ENCODE measurements at regions not wholly inside any gene's neighbourhood (a gene's known extent, or its start where the extent isn't known, plus 50 kb on each side); places are given as distances from the start of the nearest gene placed in this dataset.
"Not testable (repeated sequence)": the region's sequence is repeated elsewhere in the genome, so short reads cannot be mapped to it uniquely, and the experiment has no call there.

DNA sequence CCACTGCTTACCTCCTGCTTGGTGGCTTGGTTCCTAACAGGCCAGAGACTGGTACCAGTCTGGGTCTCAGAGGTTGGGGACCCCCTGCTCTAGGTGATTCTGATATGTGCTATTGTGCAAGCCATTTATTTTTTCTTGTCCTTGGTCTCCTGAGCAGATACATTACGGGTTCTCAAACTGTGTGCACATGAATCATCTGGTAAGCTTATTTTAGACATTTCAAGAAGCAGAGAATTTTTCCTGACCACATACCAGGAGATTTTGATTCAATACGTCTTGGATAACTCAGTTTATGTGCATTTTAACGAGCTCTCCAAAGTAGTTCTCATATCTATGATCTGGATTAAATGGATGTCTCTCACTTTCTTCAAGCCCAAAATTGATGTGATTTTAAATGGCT, 77.2 kb downstream of the FHIP1A start:
- H3K4me1 Mint-ChIP-seq (ENCODE audit: low read depth): no peaks in the 10 kb centered on the region
- no peak overlapping the region for H3K4me3 Mint-ChIP-seq
- H3K27me3 Mint-ChIP-seq: peaks cover 2% of the 10 kb centered on the region
- intact Hi-C loops (cut with micrococcal nuclease): no loop called here
- H3K9me3 Mint-ChIP-seq: peaks cover 13% of the 10 kb centered on the region
- H3K36me3 Mint-ChIP-seq (ENCODE audit: low read depth): no peaks in the 10 kb centered on the region
- H3K27ac Mint-ChIP-seq: no peak overlapping the region

DNA sequence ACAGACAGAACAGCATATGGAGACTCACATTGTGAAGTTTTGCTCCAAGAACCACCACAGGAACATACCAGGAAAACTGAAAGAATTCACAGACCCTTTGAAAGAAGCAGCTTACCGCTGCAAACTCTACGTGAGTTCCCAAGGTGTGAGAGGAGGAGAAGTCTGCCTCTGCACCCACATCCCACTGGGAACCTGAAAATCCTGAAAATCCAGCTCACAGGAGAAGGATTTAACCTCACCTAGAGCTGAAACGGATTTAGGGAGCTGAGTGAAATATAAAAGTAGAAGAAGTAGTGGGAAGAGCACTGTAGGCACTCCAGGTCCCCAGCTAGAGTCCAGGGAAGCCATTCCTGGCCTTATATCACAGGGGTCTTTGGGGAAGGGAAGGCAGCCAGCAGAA, 80.0 kb downstream of the FHIP1A start:
- peaks cover 2% of the 10 kb centered on the region for H3K27me3 Mint-ChIP-seq
- intact Hi-C loops (cut with micrococcal nuclease): no loop called here
- H3K36me3 Mint-ChIP-seq (ENCODE audit: low read depth): no peaks in the 10 kb centered on the region
- peaks cover 19% of the 10 kb centered on the region for H3K9me3 Mint-ChIP-seq
- H3K4me3 Mint-ChIP-seq: no peak overlapping the region
- no peaks in the 10 kb centered on the region for H3K4me1 Mint-ChIP-seq (ENCODE audit: low read depth)
- H3K27ac Mint-ChIP-seq: no peak overlapping the region

GRCh38 chr4:151489462-151490203, 80.7 kb downstream of the FHIP1A start:
- Mint-ChIP-seq H3K4me1 (ENCODE audit: low read depth) (no peaks in the 10 kb centered on the region), H3K4me3 (no peak overlapping the region), H3K9me3 (peaks cover 19% of the 10 kb centered on the region), H3K27me3 (no peaks in the 10 kb centered on the region), H3K36me3 (ENCODE audit: low read depth) (no peaks in the 10 kb centered on the region), H3K27ac (no peak overlapping the region)
- intact Hi-C loops (cut with micrococcal nuclease): no loop called here

- H3K4me1 Mint-ChIP-seq (ENCODE audit: low read depth); H3K27ac Mint-ChIP-seq; H3K4me3 Mint-ChIP-seq; intact Hi-C loops (cut with micrococcal nuclease); H3K36me3 Mint-ChIP-seq (ENCODE audit: low read depth); H3K27me3 Mint-ChIP-seq: not testable (repeated sequence)
- peaks cover 36% of the 10 kb centered on the region for H3K9me3 Mint-ChIP-seq
These were observed 86.6 kb downstream of the FHIP1A start for GRCh38 chr4:151495612-151496011.

DNA sequence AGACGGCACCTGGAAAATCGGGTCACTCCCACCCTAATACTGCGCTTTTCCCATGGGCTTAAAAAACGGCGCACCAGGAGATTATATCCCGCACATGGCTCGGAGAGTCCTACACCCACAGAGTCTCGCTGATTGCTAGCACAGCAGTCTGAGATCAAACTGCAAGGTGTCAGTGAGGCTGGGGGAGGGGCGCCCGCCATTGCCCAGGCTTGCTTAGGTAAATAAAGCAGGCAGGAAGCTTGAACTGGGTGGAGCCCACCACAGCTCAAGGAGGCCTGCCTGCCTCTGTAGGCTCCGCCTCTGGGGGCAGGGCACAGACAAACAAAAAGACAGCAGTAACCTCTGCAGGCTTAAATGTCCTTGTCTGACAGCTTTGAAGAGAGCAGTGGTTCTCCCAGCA, 102.6 kb downstream of the FHIP1A start:
- H3K27me3 Mint-ChIP-seq; H3K36me3 Mint-ChIP-seq (ENCODE audit: low read depth); H3K9me3 Mint-ChIP-seq; H3K4me1 Mint-ChIP-seq (ENCODE audit: low read depth); H3K4me3 Mint-ChIP-seq; intact Hi-C loops (cut with micrococcal nuclease); H3K27ac Mint-ChIP-seq: not testable (repeated sequence)

DNA sequence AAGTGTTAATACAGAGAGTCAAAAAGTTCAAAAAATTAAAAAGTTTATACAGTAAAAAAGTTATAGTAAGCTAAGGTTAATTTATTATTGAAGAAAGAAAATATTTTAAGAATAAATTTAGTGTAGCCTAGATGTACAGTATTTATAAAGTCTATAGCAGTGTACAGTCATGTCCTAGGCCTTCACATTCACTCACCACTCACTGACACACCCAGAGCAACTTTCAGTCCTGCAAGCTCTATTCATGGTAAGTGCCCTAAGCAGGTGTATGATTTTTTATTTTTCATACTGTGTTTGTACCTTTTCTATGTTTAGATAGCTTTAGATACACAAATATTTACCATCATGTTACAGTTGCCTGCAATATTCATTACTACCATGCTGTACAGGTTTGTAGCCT, 108.9 kb downstream of the FHIP1A start:
- Mint-ChIP-seq H3K36me3 (ENCODE audit: low read depth) (no peaks in the 10 kb centered on the region), H3K9me3 (no peaks in the 10 kb centered on the region), H3K4me3 (no peak overlapping the region), H3K27me3 (peaks cover 4% of the 10 kb centered on the region), H3K4me1 (ENCODE audit: low read depth) (no peaks in the 10 kb centered on the region), H3K27ac (no peak overlapping the region)
- intact Hi-C loops (cut with micrococcal nuclease): no loop called here

DNA sequence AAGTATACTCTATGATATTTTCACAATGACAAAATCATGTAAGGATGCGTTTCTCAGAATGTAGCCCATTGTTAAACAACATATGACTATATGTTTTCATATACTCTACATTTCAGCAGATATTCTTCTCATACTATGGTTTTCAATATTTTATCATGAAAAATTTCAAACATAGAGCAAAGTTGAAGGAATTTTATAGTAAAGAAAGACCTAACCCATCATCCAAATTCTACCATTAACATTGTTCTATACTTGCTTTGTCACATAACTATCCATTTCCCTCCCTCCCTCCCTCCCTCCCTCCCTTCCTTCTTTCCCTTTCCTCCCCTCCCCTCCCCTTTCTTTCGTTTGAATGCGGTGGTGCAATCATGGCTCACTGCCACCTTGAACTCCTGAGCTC, 109.4 kb downstream of the FHIP1A start:
- intact Hi-C loops (cut with micrococcal nuclease): no loop called here
- no peak overlapping the region for H3K4me3 Mint-ChIP-seq
- no peak overlapping the region for H3K27ac Mint-ChIP-seq
- no peaks in the 10 kb centered on the region for H3K9me3 Mint-ChIP-seq
- H3K27me3 Mint-ChIP-seq: peaks cover 4% of the 10 kb centered on the region
- H3K36me3 Mint-ChIP-seq (ENCODE audit: low read depth): no peaks in the 10 kb centered on the region
- H3K4me1 Mint-ChIP-seq (ENCODE audit: low read depth): no peaks in the 10 kb centered on the region

DNA sequence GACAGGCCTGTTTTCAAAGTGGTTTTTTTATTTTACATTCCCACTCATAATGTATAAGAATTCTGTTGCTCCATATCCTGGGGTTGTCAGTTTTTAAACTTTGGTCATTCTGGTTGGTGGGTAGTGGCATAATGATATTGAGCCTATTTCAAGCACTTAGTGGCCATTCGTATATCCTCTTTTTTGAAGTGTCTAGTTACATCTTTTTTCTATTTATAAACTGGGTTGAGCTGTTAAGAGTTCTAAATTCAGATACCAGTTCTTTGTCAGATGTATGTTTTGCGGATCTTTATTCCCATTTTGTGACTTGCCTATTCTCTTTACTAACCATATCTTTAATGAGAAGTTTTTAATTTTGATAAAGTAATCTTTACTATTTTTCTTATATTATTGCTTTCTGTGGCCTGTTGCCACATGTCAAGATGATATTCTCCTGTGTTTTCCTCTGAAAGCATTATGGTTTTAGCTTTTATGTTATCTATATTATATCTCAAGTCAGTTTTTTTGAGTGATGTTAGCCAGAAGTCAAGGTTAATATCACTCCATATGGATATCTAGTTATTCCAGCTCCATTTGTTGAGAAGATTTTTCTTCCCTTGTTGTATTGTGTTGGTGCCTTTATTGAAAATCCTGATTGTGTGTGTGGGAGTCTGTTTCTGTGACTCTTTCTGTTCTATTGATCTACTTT, 110.9 kb downstream of the FHIP1A start:
- Mint-ChIP-seq H3K4me3 (no peak overlapping the region), H3K9me3 (no peaks in the 10 kb centered on the region), H3K36me3 (ENCODE audit: low read depth) (no peaks in the 10 kb centered on the region), H3K27ac (no peak overlapping the region), H3K4me1 (ENCODE audit: low read depth) (no peaks in the 10 kb centered on the region), H3K27me3 (peaks cover 8% of the 10 kb centered on the region)
- intact Hi-C loops (cut with micrococcal nuclease): no loop called here

DNA sequence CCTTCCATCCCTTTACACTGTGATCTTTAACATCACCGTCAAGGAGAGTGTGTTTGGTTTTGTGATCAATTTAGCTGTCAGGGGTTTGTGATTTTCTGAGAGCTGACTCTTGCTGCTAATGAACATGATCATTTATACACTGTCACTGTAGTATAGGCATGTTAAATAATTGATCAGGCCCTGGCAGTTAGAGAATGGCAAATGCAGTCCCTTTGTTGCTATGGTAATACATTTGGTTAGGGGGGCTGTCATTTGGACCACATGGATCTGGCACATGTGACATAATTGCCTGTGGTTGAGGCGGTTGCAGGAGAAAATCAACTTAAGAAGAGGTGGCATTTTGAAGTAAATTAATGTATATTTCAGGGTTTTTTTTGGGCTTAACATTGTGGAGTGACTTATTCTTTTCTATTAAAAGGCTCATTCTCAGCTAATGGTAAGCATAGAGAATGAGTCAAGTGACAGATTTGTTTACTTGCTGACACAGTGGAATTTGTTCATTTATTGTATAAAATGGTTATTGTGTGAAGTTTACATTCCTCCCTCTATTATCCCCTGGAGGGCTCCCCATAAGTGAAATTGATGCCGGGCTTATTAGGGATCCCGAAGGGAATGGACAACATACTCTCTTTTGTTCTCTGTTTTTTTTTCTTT, 114.0 kb downstream of the FHIP1A start:
- Mint-ChIP-seq H3K27ac (no peak overlapping the region), H3K4me1 (ENCODE audit: low read depth) (no peaks in the 10 kb centered on the region), H3K4me3 (no peak overlapping the region), H3K27me3 (peaks cover 10% of the 10 kb centered on the region), H3K36me3 (ENCODE audit: low read depth) (no peaks in the 10 kb centered on the region), H3K9me3 (peaks cover 11% of the 10 kb centered on the region)
- intact Hi-C loops (cut with micrococcal nuclease): no loop called here

- no peaks in the 10 kb centered on the region for H3K4me1 Mint-ChIP-seq (ENCODE audit: low read depth)
- no peak overlapping the region for H3K4me3 Mint-ChIP-seq
- H3K36me3 Mint-ChIP-seq (ENCODE audit: low read depth): no peaks in the 10 kb centered on the region
- H3K27ac Mint-ChIP-seq: no peak overlapping the region
- H3K27me3 Mint-ChIP-seq: peaks cover 10% of the 10 kb centered on the region
- peaks cover 11% of the 10 kb centered on the region for H3K9me3 Mint-ChIP-seq
- intact Hi-C loops (cut with micrococcal nuclease): no loop called here
These were observed 115.6 kb downstream of the FHIP1A start for GRCh38 chr4:151524610-151525009.

DNA sequence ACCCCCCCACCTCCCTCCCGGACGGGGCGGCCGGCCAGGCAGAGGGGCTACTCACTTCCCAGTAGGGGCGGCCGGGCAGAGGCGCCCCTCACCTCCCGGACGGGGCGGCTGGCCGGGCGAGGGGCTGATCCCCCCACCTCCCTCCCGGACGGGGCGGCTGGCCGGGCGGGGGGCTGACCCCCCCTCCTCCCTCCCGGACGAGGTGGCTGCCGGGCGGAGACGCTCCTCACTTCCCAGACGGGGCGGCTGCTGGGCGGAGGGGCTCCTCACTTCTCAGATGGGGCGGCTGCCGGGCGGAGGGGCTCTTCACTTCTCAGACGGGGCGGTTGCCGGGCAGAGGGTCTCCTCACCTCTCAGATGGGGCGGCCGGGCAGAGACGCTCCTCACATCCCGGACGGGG, 117.5 kb downstream of the FHIP1A start:
- H3K4me1 Mint-ChIP-seq (ENCODE audit: low read depth); H3K27me3 Mint-ChIP-seq; H3K27ac Mint-ChIP-seq; H3K36me3 Mint-ChIP-seq (ENCODE audit: low read depth); intact Hi-C loops (cut with micrococcal nuclease); H3K4me3 Mint-ChIP-seq: not testable (repeated sequence)
- peaks cover 11% of the 10 kb centered on the region for H3K9me3 Mint-ChIP-seq

DNA sequence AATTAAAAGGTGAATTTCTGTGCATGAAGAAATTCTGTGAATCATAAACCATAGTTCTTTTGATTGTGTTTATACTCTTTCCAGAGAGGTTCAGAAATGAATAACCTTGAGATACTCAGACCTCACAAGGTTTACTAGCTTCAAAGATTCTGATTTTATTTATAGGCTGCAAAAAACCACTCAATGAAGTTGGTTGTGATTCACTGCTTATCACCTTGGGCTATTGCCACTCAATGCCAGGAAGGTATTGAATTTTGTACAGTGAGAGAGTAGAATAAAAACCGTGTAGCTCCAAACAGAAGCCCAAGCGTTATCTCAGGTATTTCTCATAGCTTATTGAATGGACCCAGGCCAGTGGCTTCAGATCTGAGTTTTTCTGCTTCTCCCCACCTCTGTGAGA, 118.7 kb downstream of the FHIP1A start:
- Mint-ChIP-seq H3K27ac (no peak overlapping the region), H3K9me3 (peaks cover 11% of the 10 kb centered on the region), H3K4me3 (no peak overlapping the region), H3K27me3 (peaks cover 6% of the 10 kb centered on the region), H3K36me3 (ENCODE audit: low read depth) (no peaks in the 10 kb centered on the region), H3K4me1 (ENCODE audit: low read depth) (peaks cover 13% of the 10 kb centered on the region)
- intact Hi-C loops (cut with micrococcal nuclease): no loop called here

DNA sequence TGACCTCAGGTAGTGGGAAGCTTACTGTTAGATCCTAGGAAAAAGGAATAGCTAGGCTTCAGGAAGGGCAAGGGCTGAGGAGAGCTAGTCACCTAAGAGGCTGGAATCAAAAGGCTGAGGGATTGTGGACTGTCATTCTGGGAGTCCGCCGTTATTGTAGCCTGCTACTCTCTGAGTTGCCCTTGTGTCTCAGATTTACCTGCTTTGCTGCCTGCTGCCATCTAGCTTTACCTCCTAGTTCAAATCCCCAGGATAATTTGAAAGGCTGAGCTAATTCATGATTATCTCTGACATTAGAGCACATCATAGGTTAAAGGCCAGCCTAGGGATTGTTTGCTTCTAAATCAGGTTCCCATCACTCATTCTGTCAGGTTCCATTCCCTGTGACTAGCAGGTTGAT, 120.2 kb downstream of the FHIP1A start:
- no peak overlapping the region for H3K4me3 Mint-ChIP-seq
- intact Hi-C loops (cut with micrococcal nuclease): no loop called here
- no peaks in the 10 kb centered on the region for H3K36me3 Mint-ChIP-seq (ENCODE audit: low read depth)
- peaks cover 11% of the 10 kb centered on the region for H3K9me3 Mint-ChIP-seq
- H3K4me1 Mint-ChIP-seq (ENCODE audit: low read depth): peaks cover 13% of the 10 kb centered on the region
- peaks cover 2% of the 10 kb centered on the region for H3K27me3 Mint-ChIP-seq
- no peak overlapping the region for H3K27ac Mint-ChIP-seq

GRCh38 chr4:151530230-151530629, 121.3 kb downstream of the FHIP1A start:
- Mint-ChIP-seq H3K36me3 (ENCODE audit: low read depth) (no peaks in the 10 kb centered on the region), H3K27ac (no peak overlapping the region), H3K4me1 (ENCODE audit: low read depth) (peaks cover 13% of the 10 kb centered on the region), H3K4me3 (no peak overlapping the region), H3K27me3 (peaks cover 2% of the 10 kb centered on the region), H3K9me3 (peaks cover 11% of the 10 kb centered on the region)
- intact Hi-C loops (cut with micrococcal nuclease): no loop called here
